ENCODE measurements at regions not wholly inside any gene's neighbourhood (a gene's known extent, or its start where the extent isn't known, plus 50 kb on each side); places are given as distances from the start of the nearest gene placed in this dataset.

DNA sequence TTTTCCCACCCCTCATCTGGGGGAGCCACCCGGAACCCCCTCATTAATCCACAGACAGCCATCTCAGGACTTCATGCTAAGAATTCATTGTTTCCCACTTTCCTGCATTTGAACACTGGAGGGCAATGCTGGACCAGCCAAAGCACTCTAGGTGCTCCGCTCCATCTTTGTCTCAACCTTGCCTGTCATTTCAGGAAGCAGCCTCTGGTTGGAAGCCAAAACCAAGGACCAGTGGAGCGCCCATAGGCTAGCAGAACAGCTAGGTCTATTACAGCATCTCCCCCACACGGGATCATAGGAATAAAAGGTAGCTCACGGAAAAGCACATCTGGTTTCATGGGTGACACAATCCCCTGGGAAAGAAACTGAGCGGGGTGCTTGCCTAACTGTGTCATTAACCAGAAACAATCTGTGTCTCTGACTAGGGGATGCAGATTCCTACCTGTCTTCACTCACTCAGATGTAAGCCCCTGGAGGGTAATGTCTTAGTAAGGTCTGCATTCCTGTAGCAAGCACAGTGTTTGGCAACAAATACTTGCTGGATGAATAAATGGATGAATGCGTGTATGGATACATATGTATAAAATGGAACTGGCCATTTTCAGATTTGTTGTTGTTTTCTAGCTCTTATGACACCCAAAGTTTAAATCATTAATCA lies 197.0 kb downstream of the DAD1 start:
- DNase-seq (ENCODE audit: low read depth in 3 of 3, low spot score in 2 of 3) = peak; percentile 55 to 60 (median 59)

DNA sequence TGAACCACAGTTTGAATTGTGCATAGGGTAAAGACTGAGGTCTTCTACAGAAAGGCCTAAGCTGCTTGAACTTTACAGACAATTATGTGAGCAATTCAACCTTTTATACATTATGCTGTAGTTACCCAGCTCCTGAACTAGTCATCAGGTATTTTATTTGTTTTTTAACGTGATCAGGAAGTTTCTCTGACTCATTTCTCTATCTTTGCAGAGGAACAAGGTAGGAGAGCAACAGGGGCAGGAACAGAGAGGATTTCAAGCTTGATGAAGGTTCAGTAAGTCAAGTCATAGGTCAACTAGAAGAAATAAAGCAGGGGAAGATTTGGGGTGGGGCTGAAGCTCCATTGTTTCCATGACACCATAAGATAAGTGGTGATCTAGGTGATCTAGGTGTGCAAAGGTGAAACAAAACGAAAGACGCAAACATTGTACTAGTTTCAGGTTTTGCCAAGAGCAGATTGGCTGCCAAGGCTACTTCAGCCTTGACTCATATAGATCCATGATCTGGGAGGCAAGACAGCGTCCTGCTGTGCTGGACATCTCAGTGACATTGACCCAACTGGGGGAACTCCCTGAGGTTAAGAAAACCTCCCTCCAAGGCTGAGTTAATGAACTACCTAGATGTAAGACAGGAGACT lies 198.1 kb downstream of the DAD1 start:
- no peak for DNase-seq (ENCODE audit: low read depth in 3 of 3, low spot score in 2 of 3)

DNA sequence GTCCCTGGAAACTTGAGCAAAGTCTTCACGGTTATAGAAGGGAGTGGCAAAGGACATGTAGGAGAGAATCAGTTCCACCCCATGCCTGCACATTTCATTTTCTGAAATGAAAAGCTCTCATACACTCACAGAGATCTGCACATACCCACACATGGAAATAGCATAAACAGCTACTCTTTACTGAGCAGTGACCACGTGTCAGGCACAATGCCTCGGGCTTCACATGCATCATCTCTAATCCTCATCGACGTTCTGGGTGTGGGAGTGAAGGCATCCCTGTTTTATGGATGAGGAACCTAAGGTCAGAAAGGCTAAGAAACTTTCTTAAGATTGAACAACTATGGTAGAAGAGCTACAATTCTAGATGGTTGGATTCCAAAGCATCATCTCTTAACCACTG lies 198.8 kb downstream of the DAD1 start:
- no peak for DNase-seq (ENCODE audit: low read depth in 3 of 3, low spot score in 2 of 3)

DNA sequence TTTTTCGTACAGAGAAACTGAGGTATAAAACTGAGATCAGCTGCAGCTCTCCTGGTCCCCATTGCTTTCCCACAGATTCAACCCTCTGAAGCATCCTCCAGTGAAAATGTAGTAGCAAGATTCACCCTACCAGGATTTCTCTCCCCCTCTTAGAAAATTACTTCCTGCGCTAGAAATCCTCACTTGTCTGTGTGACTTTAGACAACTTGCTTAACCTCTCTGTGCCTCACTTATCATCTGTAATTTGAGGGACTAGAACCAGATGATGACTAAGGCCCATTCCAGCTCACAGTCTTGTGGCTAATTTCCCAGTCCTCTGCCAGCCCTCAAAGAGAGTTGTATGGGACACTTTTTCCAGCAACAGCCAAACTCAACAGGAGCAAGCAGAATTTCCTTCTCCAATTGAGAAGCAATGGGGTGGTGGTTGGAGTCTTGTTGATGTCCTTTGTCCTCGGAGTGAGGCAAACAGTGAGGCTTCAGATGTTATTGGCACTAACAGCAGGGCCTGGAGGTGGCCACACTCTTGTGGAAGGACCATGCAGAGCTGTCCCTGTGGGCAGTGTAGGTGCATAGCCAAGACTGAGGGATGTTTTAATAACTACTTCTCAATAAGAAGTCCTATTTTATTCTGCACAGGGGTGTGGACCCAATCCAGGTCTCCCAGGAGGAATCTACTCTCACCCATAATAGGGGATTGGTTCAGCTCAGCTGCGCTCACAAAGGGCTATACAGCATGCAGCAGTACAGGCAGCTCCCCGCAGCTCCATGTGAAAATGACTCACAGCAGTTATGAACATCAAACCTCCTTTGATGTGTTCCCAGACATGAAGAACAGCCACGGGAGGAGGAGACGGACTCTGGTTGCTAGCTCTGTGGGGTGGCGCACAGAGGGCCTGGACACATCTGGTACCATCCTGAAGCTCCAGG lies 200.1 kb downstream of the DAD1 start:
- no peak for DNase-seq (ENCODE audit: low read depth in 3 of 3, low spot score in 2 of 3)

DNA sequence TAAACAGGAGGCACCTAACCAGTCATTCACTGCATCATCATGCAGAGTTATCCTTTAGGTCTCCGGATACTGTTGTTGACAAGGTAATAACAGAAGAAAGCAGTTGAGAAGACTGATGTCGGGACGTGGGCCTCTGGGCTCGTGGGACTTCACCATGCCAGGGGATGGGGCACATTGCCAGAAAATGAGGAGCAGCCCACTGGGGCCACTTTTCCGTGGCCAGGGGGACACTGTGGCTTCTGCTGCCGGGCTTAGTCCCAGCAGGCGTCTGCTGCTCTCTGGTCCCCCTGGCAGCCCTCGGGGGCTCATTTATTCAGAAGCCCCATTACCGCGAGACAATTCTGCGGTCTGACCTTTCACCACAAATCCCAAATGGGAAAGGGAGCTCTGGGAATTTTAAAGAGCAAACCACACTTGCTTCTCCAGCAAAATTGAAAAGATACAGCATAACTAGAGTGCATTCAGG lies 201.2 kb downstream of the DAD1 start:
- DNase-seq (ENCODE audit: low read depth in 3 of 3, low spot score in 2 of 3) = no peak

DNA sequence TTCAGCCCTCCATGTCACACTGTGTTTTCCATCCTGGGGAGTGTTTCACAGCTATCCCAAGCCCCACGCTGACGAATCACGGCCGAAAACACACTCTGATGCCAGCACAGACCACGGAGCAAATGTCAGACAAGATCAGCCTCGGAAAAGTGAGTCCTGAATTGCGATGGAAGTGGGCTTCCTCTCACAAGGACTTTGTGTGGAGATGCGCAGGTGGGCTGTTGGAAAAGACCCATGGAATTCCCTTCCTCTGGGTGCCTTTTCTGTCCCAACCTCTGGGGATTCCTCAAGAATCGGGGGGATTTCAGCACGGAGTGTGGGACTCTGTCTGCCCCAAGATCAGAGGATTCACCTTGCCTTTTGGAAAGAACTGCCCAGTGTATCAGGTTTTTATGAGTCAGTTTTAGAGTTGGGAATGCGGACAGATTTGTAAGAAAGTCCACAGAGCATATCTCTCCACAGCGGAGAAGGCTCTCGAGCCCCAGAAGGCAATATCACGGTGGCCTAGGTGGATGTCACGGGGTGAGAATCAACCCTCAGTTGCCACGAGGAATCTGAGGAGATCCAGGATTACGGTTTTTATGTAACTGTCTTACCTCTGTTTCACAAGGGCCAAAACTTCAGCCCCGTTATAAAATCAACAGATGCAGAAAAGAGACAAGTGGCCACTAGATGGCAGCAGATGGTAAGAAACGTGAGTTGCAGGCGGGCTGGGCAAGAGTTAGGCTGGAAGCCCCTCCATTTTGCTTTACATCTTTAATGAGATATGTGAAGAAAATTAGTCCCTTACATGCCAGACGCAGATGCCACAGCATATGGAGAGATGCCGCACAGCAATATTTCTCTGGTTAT lies 201.9 kb downstream of the DAD1 start:
- DNase-seq (ENCODE audit: low read depth in 3 of 3, low spot score in 2 of 3) = peak; percentile 68 to 81 (median 78)

DNA sequence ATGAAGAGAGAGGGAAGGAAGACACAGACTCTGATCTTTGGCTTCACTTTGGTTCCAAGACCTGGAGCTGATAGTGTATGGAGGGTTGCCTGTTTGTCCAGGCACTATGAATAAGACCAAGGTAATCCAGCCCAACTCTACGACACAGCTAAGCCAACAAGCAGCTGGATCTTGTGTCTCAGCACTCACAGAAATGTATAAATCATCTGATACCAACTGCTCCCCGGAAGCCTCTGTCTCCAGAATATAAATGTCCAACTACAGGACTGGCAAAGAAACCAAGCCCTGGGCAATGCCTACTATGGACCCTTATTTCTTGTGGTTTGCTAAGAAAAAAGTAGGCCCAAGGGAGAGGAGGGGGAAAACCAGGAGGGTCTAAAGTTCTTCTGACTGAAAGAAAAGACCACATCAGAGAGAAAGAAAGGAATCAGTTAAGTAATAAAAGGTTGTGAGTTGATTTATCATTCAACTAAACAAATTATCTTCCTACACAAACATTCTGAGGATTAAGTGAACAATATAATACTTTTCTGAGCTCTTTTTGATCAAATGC lies 204.0 kb downstream of the DAD1 start:
- DNase-seq (ENCODE audit: low read depth in 3 of 3, low spot score in 2 of 3) = no peak

DNA sequence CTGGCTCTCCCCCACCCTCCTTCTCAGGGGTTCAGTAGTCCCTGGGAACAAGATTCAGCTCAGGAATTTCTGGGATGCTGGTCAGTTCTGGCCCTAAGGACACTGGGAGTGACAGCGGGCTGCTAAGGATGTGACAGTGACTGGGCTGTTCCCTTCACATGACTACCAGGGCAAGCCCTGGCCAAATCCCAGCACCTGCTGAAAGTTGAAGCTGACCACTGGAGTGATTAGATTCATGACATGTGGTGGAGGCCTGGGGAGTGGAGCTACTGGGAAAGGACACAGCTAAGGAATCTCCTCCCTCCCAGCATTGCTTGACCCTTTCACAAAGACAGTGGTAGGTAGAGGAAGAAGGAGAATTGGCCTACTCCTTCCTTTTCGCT lies 204.9 kb downstream of the DAD1 start:
- no peak for DNase-seq (ENCODE audit: low read depth in 3 of 3, low spot score in 2 of 3)

DNA sequence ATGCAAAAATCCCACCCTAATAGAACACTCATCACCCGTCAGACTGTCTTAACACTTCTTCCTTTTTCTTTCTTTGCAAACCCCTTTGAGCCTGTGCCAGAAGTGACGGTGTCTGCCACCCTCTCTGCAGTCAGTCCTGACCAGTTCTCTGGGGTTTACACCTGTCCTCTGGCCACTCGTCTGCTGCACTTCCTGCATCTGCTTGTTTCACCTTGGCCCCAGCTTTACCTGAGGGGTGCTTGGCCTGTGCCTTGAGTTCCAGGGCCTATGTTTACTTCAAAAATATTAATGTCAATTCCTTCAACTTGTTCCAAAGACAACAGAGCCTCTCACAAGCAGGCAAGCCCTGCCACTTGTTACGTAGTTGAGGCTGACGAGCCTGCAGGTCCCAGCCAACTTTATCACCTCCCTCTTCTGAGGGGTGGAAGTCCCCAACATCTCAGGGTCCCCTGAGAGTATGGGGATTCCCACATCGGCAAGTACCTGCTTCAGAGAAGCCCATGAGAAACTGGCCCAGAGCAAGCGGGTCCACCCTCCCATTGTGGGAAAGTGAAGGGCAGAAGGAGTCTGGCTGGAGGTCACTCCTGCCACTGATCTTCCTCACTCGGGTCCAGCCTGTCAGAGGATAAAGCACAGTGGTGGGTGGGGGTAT lies 205.4 kb downstream of the DAD1 start:
- DNase-seq (ENCODE audit: low read depth in 3 of 3, low spot score in 2 of 3) = no peak

DNA sequence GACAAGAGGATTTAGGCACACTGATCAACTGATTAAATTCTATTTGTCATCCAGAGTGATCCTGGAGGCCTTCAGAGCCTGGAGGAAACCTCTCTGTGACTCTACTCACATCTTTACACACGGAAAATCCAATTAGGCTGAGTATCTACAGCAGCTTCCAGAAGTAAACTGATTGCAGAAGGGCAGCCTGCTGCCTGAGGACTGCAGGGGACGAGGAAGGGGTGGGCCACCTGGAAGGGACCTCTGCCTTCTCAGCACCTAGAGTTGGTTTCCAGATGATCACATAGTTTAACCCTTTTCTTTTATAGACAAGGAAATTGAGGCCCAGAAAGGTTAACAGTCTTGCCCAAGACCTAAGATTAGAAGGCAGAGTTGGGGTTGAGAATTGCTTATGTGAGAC lies 206.1 kb downstream of the DAD1 start:
- no peak for DNase-seq (ENCODE audit: low read depth in 3 of 3, low spot score in 2 of 3)

DNA sequence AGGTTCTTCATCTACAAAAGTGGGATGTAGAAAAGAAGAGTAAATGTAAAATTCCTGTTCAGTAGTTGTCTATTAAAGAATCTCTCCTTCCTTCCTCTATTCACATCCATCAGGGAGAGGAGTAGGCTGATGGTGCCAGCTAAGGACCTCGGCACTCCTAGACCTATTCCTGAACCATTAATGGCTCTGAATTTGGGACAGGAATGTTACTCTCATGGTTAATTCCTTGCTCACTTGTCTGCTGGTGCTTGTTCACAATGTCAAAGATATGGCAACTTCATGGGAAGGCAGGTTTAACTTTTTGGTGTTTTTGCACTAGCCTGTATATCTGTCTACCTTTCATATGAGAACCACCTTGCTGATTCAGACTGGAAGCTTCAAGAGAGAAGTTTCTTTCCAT lies 206.6 kb downstream of the DAD1 start:
- no peak for DNase-seq (ENCODE audit: low read depth in 3 of 3, low spot score in 2 of 3)

DNA sequence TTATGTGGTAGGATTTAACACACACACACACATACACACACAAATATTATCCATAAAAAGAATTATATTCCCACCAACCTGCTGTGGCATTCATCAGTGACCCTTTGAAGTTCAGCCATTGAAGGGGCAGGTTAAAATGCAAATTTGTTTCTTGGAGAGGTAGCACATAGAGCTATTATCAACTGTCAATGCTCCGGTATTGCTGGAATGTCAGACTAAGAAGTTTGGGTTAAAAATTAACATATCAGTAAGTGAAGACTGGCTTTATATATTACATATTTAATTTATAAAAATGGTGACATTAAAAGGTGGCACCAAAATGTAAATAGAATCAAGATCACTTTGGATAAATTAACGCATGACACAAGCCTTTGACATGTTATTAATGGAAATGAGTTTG lies 207.3 kb downstream of the DAD1 start:
- DNase-seq (ENCODE audit: low read depth in 3 of 3, low spot score in 2 of 3) = no peak

DNA sequence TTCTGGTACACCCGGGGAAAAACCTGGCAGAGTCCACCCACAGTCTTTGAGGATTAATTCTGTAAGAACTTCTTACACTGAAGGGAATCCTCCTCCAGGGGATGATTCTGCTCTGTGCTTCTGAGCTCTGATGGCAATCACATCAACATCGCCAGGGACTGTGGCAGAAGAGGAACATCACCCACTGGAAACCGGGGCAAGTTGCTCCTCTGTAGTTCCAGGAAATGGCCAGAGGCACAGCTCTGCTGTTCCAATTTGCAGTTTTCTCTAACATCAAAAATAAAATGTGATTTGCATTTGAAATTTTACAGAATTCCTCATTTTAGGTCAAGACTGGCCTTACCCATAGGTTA lies 207.6 kb downstream of the DAD1 start:
- DNase-seq (ENCODE audit: low read depth in 3 of 3, low spot score in 2 of 3) = no peak

DNA sequence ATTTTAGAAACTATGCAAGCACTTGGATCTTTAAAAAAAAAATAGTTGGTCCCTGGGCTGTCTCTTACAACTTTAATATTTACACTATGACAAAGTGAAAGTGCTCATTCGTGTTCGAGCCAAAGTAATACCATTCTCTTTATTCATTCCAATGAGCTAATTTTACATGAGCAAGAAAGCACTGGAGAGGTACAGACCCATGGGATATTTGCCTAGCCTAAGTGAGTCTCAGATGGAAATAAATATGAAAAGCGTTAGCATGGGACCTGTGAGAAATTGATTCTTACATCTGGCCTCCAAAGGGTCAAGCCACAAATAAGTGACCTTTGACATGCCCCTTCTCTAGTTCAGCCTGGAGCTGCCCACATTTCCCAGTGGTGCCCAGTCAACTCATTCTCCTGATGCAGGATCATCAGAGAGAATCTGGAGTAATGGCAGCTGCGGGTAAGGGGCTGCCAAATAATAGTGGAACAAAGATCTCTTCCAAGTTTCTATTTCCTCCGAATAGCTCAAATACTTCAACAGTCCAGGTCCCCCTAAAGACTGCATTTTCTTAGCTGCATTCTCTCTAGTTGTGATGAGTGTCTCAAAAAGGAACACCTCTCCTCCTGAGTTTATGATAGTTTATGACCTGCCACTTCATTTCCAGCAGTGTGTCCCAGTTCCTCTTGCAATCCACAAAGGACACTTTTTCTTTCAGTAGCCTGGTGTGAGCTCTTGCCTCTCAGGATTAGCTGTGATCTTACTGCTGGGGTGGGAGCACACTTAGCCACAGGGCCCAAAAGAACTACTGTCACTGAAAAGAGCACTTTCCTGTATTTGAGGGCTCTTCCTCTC lies 208.2 kb downstream of the DAD1 start:
- DNase-seq (ENCODE audit: low read depth in 3 of 3, low spot score in 2 of 3) = no peak

DNA sequence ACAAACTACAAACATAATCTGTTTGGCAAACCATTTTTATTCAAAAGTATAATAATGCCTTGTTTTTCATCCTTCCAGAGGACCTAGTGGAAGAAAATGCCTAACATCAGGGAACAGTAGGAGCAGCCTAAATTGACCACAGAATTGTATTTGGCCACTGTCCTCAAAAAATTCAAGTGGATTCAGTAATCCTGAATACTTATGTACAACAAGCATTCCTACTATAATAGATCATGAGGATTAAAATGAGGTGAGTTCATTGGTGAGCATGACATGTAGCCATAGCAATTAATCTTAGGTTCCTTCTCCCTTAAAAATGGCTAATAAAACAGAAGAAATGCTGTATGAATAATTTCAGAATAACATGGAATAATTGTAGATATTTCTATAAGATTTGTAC lies 209.3 kb downstream of the DAD1 start:
- DNase-seq (ENCODE audit: low read depth in 3 of 3, low spot score in 2 of 3) = no peak

DNA sequence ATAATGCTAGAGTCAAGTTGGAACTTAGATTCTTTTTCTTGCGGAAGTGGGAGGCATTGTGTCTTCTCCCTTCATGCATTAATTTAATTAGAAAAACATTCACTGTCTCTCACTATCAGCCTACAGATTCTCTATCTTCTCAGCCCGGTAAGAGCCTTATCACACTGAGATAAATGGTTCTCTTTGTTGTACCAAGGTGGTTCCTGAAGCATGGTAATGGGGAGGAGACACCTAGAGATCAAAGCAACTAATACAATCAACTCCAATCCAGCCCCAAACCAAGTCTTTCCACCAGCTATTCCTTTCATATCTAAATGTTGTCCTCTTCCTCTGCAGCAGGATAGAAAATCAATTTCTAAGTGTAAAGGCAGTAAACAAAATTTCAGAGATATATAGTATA lies 210.8 kb downstream of the DAD1 start:
- no peak for DNase-seq (ENCODE audit: low read depth in 3 of 3, low spot score in 2 of 3)

DNA sequence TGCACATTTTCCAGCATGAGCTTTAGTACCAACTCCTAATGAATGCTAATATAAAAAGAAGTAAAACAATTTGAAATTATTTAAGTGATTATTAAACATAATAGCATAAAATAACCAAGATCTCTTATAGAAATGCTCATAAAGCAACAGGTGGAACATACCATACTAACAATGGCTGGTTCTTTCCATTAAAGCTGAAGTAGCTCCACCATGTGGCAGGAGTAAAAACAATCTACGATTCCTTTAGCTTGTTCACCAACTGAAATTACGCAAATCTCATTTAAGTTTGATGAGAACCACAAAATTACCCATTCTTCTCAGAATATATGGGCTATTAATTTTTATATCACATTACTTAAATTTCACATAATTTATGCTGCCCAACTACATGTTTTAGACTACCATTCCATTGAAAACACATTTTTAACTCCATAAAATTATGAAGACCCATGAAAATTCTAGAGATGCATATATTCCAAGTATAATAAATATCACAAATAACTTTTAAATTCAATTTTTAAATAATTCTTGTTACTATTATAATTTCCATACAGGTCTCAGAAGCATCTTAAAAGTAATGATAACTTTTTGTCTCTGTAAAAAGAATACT lies 213.6 kb downstream of the DAD1 start:
- peak in 1 of 3 donors; percentile 45 for DNase-seq (ENCODE audit: low read depth in 3 of 3, low spot score in 2 of 3)

DNA sequence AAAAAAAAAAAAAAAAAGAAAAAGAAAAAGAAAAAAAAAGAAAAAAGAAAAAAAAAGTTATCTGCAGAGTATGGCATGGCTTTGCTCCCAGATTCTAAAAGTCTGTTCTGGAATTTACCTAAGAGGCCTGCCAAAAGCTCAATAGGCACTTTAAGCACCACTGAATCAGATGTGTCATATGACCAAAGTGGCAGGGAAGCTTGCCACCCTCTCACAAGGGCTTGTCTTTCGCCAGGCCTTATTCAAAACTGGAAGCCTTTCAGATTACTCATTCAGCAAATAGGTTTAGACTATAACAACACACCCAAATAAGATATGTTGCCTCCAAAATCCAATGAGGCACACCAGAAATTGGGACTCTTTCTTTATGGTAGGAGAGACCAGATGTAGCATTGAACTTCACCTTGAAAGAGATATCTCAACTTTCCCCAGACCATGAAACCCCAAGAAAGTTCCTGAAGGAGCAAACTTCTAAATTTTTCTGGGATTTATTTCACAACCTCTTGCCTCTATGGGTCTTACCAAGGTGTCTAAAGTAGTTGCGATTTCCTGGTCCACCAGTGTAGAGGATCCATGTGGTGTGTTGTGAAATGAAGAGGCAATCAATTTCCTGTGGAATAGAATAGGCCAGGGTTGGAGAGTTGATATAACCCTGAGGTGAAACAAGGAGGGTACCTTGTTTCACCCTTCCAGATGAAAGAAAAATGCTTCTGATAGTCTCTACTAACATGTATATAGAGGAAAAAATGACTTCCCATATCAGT lies 218.8 kb downstream of the DAD1 start:
- DNase-seq (ENCODE audit: low read depth in 3 of 3, low spot score in 2 of 3) = no peak

Data from right renal cortex interstitium (tissue), 3 donors.